Endothelial cell (in vitro differentiated cells): ENCODE measurements at regions not wholly inside any gene's neighbourhood (a gene's known extent, or its start where the extent isn't known, plus 50 kb on each side); places are given as distances from the start of the nearest gene placed in this dataset.
"Not testable (repeated sequence)": the region's sequence is repeated elsewhere in the genome, so short reads cannot be mapped to it uniquely, and the experiment has no call there.

Experiments
- DNase-seq: peaks from one replicate; pipeline ENCODE4 v3.0.0; 2021; ENCODE audit warnings: low spot score
- H3K27ac Mint-ChIP-seq: one replicate; pipeline ENCODE4 v1.8.0; 2021; ENCODE audit warnings: mixed read lengths, inconsistent platforms; ENCODE audit not compliant: unreplicated experiment
- H3K27me3 Mint-ChIP-seq: one replicate; pipeline ENCODE4 v1.8.0; 2021; ENCODE audit warnings: mild to moderate bottlenecking, moderate library complexity, mixed read lengths, inconsistent platforms; ENCODE audit not compliant: unreplicated experiment
- H3K36me3 Mint-ChIP-seq: one replicate; pipeline ENCODE4 v1.8.0; 2021; ENCODE audit warnings: mild to moderate bottlenecking, low read depth, mixed read lengths, inconsistent platforms; ENCODE audit not compliant: unreplicated experiment
- H3K4me1 Mint-ChIP-seq: one replicate; pipeline ENCODE4 v1.8.0; 2021; ENCODE audit warnings: mild to moderate bottlenecking, mixed read lengths, inconsistent platforms; ENCODE audit not compliant: unreplicated experiment
- H3K4me3 Mint-ChIP-seq: one replicate; pipeline ENCODE4 v1.8.0; 2021; ENCODE audit warnings: mild to moderate bottlenecking, mixed read lengths, inconsistent platforms; ENCODE audit not compliant: unreplicated experiment
- H3K9me3 Mint-ChIP-seq: one replicate; pipeline ENCODE4 v1.8.0; 2021; ENCODE audit warnings: mixed read lengths, inconsistent platforms; ENCODE audit not compliant: unreplicated experiment
- CTCF ChIP-seq: fragments of 200-600 bp; sonication (generic); IDR thresholded peaks from one replicate; pipeline ENCODE4 v1.5.0; 2021; ENCODE audit warnings: antibody characterized with exemption; ENCODE audit not compliant: unreplicated experiment

DNA sequence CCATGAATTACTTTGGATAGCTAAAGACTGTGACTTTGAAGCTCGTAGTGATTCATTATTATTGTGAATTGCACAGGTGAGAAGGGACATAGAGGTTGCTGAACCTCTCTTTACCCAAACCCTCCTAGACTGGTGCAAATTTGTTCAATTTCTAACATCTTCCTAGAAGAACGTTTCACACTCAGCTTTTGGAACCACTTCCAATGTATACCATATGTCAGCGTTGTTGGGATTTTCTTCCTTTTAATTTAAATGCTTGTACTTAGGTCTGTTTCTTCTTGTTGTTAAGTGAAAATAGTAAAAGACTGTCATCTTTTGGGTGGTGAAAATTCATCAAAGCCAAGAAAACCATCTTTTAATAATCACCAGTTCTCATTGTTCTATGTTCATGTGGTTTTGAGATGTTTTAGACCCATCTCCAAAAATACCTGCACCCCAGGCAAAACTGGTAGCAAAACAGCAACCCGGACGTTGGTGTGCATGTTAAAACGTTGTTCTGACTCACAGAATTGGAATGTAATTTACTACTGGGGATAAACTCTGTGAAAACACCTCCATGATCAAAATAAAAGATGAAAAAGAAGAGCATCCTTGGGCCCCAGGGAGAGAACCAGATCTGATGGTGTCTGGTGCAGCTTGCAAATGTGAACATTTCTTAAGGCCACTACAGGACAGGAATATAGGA, 238.3 kb downstream of the NPR3 start:
- DNase-seq, result no peak

GRCh38 chr5:32951003-32951402, 239.9 kb downstream of the NPR3 start:
- no peaks in the 10 kb centered on the region for H3K27me3 Mint-ChIP-seq
- no peak for DNase-seq
- H3K36me3 Mint-ChIP-seq, result no peaks in the 10 kb centered on the region
- H3K4me1 Mint-ChIP-seq, result no peaks in the 10 kb centered on the region
- H3K4me3 Mint-ChIP-seq, result no peak overlapping the region
- no peak overlapping the region for H3K27ac Mint-ChIP-seq
- no peaks in the 10 kb centered on the region for H3K9me3 Mint-ChIP-seq
- no peak for TF ChIP-seq CTCF

More for the DNA sequence above, 238.3 kb downstream of the NPR3 start:
- H3K27me3 Mint-ChIP-seq, result no peaks in the 10 kb centered on the region
- no peak for TF ChIP-seq CTCF
- no peak overlapping the region for H3K4me3 Mint-ChIP-seq
- H3K9me3 Mint-ChIP-seq, result no peaks in the 10 kb centered on the region
- H3K36me3 Mint-ChIP-seq, result no peaks in the 10 kb centered on the region
- no peak overlapping the region for H3K27ac Mint-ChIP-seq
- H3K4me1 Mint-ChIP-seq, result no peaks in the 10 kb centered on the region

- DNase-seq, result no peak
- H3K27ac Mint-ChIP-seq, result no peak overlapping the region
- H3K9me3 Mint-ChIP-seq, result no peaks in the 10 kb centered on the region
- no peaks in the 10 kb centered on the region for H3K4me1 Mint-ChIP-seq
- H3K4me3 Mint-ChIP-seq, result no peak overlapping the region
- no peaks in the 10 kb centered on the region for H3K36me3 Mint-ChIP-seq
- no peak for TF ChIP-seq CTCF
- no peaks in the 10 kb centered on the region for H3K27me3 Mint-ChIP-seq
Measured at GRCh38 chr5:32951878-32952277, 240.8 kb downstream of the NPR3 start.

GRCh38 chr5:32952421-32952820, 241.3 kb downstream of the NPR3 start:
- H3K9me3 Mint-ChIP-seq, H3K4me3 Mint-ChIP-seq, H3K27me3 Mint-ChIP-seq, H3K36me3 Mint-ChIP-seq, H3K4me1 Mint-ChIP-seq, H3K27ac Mint-ChIP-seq, DNase-seq: not testable (repeated sequence)

DNA sequence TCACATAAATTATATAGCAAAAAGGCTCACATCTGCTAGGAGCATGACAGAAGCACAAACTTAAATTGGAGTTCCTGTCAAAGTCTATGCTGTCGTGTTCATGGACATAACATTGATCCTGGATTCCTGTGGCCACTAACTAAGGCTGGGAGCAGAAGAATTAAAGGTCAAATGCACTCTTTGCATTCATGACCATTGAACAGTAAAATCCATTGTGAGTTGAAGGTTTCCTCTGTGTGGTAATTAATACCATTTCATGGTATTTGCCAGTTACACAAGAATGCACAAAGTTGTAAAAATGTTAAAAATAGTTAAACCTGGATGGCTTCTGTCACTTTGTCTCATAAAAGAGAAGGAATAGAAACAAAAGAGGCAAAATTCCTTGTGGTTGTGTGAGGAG, 242.6 kb downstream of the NPR3 start:
- no peaks in the 10 kb centered on the region for H3K36me3 Mint-ChIP-seq
- H3K27ac Mint-ChIP-seq, result no peak overlapping the region
- no peak for TF ChIP-seq CTCF
- no peak overlapping the region for H3K4me3 Mint-ChIP-seq
- H3K4me1 Mint-ChIP-seq, result no peaks in the 10 kb centered on the region
- no peaks in the 10 kb centered on the region for H3K9me3 Mint-ChIP-seq
- no peaks in the 10 kb centered on the region for H3K27me3 Mint-ChIP-seq
- DNase-seq, result no peak
